Parathyroid adenoma (tissue), 2 donors: ENCODE measurements at regions not wholly inside any gene's neighbourhood (a gene's known extent, or its start where the extent isn't known, plus 50 kb on each side); places are given as distances from the start of the nearest gene placed in this dataset.
A peak's percentile ranks its signal among the peaks of the same experiment; 100 is the strongest.

Source experiments
- H2AFZ ChIP-seq: fragments of 300-600 bp; sonication (generic); one replicate; pipeline ENCODE4 v1.7.0; 2017; ENCODE audit warnings: antibody characterized with exemption, mild to moderate bottlenecking
- H3K27ac ChIP-seq: fragments of 300-600 bp; sonication (generic); one replicate; pipeline ENCODE4 v1.7.0; 2017
- H3K27me3 ChIP-seq: fragments of 300-600 bp; sonication (generic); one replicate; pipeline ENCODE4 v1.7.0; 2017; ENCODE audit warnings: low read length; ENCODE audit not compliant: control insufficient read depth, insufficient read depth
- H3K36me3 ChIP-seq: fragments of 300-600 bp; sonication (generic); one replicate; pipeline ENCODE4 v1.7.0; 2017; ENCODE audit warnings: low read length; ENCODE audit not compliant: control insufficient read depth, insufficient read depth
- H3K4me1 ChIP-seq: fragments of 300-600 bp; sonication (generic); one replicate; pipeline ENCODE4 v1.7.0; 2017; ENCODE audit warnings: control low read depth
- H3K4me2 ChIP-seq: fragments of 300-600 bp; sonication (generic); one replicate; pipeline ENCODE4 v1.7.0; 2017; ENCODE audit warnings: low read length
- H3K4me3 ChIP-seq: fragments of 300-600 bp; sonication (generic); one replicate; pipeline ENCODE4 v1.7.0; 2017; ENCODE audit warnings: low read depth, low read length
- H3K79me2 ChIP-seq: fragments of 300-600 bp; sonication (generic); one replicate; pipeline ENCODE4 v1.7.0; 2017; ENCODE audit warnings: control low read depth
- H3K9ac ChIP-seq: fragments of 300-600 bp; sonication (generic); one replicate; pipeline ENCODE4 v1.7.0; 2017; ENCODE audit warnings: mild to moderate bottlenecking
- H3K9me3 ChIP-seq: fragments of 300-600 bp; sonication (generic); one replicate; pipeline ENCODE4 v1.7.0; 2017; ENCODE audit warnings: low read length; ENCODE audit not compliant: control insufficient read depth
- TF ChIP-seq, protein P1 (sequence below): fragments of 300-600 bp; sonication (generic); IDR thresholded peaks from one replicate; pipeline ENCODE4 v1.7.0; 2017; ENCODE audit warnings: antibody characterized with exemption, mild to moderate bottlenecking
- donor health status: primary hyperparathyroidism.

DNA sequence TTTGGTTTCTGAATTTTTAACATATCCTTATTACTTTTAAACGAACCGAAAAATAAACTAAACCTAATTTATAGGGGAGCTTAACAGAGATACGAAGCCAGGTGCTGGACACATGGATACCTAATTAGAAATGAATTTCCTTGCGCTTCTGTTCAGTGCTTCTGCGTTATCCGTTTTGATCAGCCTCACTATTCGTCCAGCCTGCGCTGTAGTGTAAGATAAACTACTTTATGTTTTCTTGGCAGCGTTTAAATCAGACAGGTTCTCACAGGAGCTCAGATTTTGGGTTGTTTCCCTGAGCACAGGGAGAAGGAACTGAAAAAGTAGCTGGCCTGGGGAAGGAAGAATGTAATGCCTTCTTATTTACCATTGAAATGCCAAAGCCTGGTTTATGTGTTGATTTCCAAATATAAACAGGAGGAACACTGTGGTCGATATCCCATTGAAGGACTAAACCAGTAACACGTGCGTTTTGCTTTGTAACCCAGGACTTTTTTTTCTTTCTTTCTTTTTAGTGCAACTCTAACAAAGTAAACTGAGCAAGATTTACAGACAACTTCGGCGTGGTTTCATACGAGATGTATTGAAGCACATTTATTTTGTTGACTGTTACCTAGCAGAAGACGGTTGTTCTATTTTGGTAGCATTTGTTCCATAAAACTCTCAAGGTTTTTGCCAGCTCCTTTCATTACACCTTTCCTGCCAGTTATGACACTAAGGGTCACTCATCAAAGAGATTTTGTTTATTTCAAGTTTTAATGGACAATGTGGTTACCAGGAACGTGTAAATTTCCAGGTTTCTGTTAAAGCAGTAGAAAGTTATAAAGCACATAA, 214.8 kb upstream of the HEY2 start:
- no peak overlapping the region for H3K9ac ChIP-seq
- H3K79me2 ChIP-seq: no peaks in the 10 kb centered on the region
- H2AFZ ChIP-seq: no peak overlapping the region
- TF ChIP-seq, protein P1, sequence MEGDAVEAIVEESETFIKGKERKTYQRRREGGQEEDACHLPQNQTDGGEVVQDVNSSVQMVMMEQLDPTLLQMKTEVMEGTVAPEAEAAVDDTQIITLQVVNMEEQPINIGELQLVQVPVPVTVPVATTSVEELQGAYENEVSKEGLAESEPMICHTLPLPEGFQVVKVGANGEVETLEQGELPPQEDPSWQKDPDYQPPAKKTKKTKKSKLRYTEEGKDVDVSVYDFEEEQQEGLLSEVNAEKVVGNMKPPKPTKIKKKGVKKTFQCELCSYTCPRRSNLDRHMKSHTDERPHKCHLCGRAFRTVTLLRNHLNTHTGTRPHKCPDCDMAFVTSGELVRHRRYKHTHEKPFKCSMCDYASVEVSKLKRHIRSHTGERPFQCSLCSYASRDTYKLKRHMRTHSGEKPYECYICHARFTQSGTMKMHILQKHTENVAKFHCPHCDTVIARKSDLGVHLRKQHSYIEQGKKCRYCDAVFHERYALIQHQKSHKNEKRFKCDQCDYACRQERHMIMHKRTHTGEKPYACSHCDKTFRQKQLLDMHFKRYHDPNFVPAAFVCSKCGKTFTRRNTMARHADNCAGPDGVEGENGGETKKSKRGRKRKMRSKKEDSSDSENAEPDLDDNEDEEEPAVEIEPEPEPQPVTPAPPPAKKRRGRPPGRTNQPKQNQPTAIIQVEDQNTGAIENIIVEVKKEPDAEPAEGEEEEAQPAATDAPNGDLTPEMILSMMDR: no peak
- no peak overlapping the region for H3K4me3 ChIP-seq
- peak overlapping the region; percentile 52 for H3K4me2 ChIP-seq
- H3K4me1 ChIP-seq: no peaks in the 10 kb centered on the region
- no peaks in the 10 kb centered on the region for H3K9me3 ChIP-seq
- no peaks in the 10 kb centered on the region for H3K27me3 ChIP-seq
- H3K27ac ChIP-seq: no peak overlapping the region
- H3K36me3 ChIP-seq: no peaks in the 10 kb centered on the region

- no peak overlapping the region for H3K4me3 ChIP-seq
- no peak overlapping the region for H3K9ac ChIP-seq
- H2AFZ ChIP-seq: no peak overlapping the region
- no peaks in the 10 kb centered on the region for H3K36me3 ChIP-seq
- no peaks in the 10 kb centered on the region for H3K4me1 ChIP-seq
- H3K27me3 ChIP-seq: no peaks in the 10 kb centered on the region
- H3K4me2 ChIP-seq: no peak overlapping the region
- TF ChIP-seq, protein P1: no peak
- H3K27ac ChIP-seq: no peak overlapping the region
- H3K9me3 ChIP-seq: no peaks in the 10 kb centered on the region
- no peaks in the 10 kb centered on the region for H3K79me2 ChIP-seq
These were observed 212.3 kb upstream of the HEY2 start for GRCh38 chr6:125537090-125537489.

- no peak overlapping the region for H3K4me3 ChIP-seq
- TF ChIP-seq, protein P1: no peak
- no peaks in the 10 kb centered on the region for H3K36me3 ChIP-seq
- H3K27ac ChIP-seq: no peak overlapping the region
- no peak overlapping the region for H3K9ac ChIP-seq
- H3K27me3 ChIP-seq: no peaks in the 10 kb centered on the region
- H3K79me2 ChIP-seq: no peaks in the 10 kb centered on the region
- H3K4me2 ChIP-seq: no peak overlapping the region
- H2AFZ ChIP-seq: no peak overlapping the region
- no peaks in the 10 kb centered on the region for H3K9me3 ChIP-seq
- no peaks in the 10 kb centered on the region for H3K4me1 ChIP-seq
These were observed 209.5 kb upstream of the HEY2 start for GRCh38 chr6:125539892-125540291.

DNA sequence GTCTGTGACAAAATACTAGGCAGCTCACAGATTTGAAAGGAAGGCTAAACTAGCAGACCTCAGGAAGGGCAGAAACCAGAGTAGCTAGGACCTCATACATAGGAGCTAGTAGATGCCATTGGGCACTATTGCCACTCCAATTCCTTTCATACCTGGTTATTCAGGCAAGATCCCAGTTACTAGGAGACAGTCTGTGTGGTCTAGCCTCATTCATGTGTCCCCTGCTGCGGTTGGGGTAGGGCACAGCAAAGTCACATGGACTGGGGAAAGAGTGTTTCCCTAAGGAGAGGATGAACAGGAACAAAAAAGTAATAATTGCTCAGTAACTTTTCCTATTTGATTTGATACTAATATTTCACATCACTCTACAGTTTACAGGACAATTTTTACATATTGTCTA, 204.6 kb upstream of the HEY2 start:
- Histone ChIP-seq H3K4me3 (no peak overlapping the region), H3K4me1 (no peaks in the 10 kb centered on the region), H3K27ac (no peak overlapping the region), H3K9me3 (no peaks in the 10 kb centered on the region), H3K36me3 (no peaks in the 10 kb centered on the region), H3K9ac (no peak overlapping the region), H3K4me2 (no peak overlapping the region), H2AFZ (no peak overlapping the region), H3K27me3 (no peaks in the 10 kb centered on the region), H3K79me2 (no peaks in the 10 kb centered on the region)
- TF ChIP-seq, protein P1: no peak

DNA sequence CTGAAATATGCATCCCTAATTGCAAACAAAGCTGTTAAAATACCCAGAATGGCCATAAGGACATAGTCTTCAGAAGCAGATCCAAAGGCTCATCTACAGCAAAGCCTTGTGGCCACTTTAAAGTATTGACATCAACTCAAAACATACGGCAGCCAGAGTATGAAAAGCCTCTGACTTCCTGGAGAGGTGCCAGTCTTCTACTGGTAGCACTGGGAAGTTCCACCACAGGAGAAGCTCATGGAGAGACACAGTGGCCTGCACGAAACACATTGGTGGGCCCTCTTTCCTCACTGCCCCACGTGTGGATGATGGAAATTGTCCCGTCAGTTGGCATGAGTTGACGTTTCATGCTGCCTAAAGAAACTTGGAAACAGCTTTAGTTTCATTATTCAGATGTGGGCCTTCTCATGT, 202.6 kb upstream of the HEY2 start:
- Histone ChIP-seq H3K9ac (no peak overlapping the region), H3K27ac (no peak overlapping the region), H3K9me3 (no peaks in the 10 kb centered on the region), H2AFZ (no peak overlapping the region), H3K4me1 (no peaks in the 10 kb centered on the region), H3K36me3 (no peaks in the 10 kb centered on the region), H3K79me2 (no peaks in the 10 kb centered on the region), H3K4me2 (no peak overlapping the region), H3K4me3 (no peak overlapping the region), H3K27me3 (no peaks in the 10 kb centered on the region)
- TF ChIP-seq, protein P1: no peak
